NCI-H510A treated with DMSO at 0.1 percent for 48 hours (cell line): ENCODE measurements at regions not wholly inside any gene's neighbourhood (a gene's known extent, or its start where the extent isn't known, plus 50 kb on each side); places are given as distances from the start of the nearest gene placed in this dataset.
"Not testable (repeated sequence)": the region's sequence is repeated elsewhere in the genome, so short reads cannot be mapped to it uniquely, and the experiment has no call there.

Source experiments
- DNase-seq: peaks from one replicate; lab custom pipeline; 2025; lab: John Stamatoyannopoulos, UW

GRCh38 chr13:18238586-18238985 lies 943.0 kb downstream of the TUBA3C start:
- not testable (repeated sequence) for DNase-seq

DNA sequence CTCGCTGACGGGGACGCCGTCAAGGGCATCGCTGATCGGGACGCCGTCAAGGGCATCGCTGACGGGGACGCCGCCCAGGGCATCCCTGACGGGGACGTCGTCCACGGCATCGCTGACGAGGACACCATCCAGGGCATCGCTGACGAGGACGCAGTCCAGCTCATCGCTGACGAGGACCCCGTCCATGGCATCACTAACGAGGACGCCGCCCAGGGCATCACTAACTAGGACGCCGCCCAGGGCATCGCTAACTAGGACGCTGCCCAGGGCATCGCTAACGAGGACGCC lies 945.2 kb downstream of the TUBA3C start:
- no peak for DNase-seq

- DNase-seq, result no peak
Measured at GRCh38 chr13:18235756-18236527, 945.7 kb downstream of the TUBA3C start.

- no peak for DNase-seq
Measured at GRCh38 chr13:18235172-18235571, 946.5 kb downstream of the TUBA3C start.

DNA sequence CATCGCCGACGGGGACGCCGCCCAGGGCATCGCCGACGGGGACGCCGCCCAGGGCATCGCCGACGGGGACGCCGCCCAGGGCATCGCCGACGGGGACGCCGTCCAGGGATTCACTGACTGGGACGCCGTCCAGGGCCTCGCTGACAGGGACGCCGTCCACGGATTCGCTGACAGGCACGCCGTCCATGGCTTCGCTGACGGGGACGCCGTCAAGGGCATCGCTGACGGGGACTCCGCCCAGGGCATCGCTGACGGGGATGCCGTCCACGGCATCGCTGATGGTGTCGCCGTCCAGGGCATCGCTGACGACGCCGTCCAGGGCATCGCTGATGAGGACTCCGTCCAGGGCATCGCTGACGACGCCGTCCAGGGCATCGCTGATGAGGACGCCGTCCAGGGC lies 947.2 kb downstream of the TUBA3C start:
- not testable (repeated sequence) for DNase-seq

DNA sequence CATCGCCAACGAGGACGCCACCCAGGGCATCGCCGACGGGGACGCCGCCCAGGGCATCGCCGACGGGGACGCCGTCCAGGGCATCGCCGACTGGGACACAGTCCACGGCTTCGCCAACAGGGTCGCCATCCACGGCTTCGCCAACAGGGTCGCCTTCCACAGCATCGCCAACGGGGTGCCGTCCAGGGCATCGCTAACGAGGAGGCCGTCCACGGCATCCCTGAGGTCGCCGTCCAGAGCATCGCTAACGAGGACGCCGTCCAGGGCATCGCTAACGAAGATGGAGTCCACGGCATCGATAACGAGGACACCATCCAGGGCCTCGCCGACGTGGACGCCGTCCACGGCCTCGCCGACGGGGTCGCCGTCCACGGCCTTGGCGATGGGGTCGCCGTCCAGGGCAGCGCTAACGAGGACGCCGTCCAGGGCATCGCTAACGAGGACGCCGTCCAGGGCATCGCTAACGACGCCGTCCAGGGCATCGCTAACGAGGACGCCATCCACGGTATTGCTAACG lies 947.8 kb downstream of the TUBA3C start:
- no peak for DNase-seq

- DNase-seq, result no peak
Measured at GRCh38 chr13:18232994-18233782, 948.4 kb downstream of the TUBA3C start.

- no peak for DNase-seq
Measured at GRCh38 chr13:18232298-18232993, 949.2 kb downstream of the TUBA3C start.

DNA sequence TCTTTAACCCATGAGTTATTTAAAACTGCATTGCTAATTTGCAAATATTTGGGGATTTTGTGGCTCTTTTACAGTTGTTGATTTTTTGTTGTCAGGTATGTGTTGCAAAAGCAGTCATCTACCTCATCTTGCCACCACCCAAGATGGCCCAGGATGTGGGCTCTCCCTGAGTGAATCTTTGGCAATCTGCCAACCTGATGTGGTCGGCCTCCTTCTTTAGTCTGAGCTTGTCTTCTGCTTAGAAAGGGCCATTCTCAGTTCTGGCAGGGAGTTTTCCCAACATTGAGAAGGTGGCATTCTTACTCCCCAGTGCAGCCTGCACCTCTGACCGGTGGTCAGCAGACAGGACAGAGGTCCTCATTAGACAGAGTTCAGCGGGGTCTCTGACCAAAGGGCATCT lies 957.2 kb downstream of the TUBA3C start:
- not testable (repeated sequence) for DNase-seq

DNA sequence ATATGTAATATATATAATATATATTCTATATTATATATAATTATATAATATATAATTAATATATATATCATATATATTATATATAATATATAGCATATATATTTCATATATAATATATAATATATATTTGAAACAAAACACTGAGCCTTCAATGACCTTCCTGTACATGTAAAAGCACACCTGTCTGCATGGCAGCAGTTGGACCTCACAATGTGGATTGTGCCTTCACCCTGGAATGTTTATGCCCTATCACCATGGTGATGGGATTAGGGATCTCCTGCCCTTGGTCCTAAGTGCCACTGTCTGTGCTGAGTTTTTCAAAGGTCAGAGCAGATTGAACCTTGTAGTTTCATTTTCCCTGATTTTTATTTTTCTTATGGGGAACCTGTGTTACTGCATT lies 966.9 kb downstream of the TUBA3C start:
- DNase-seq, result not testable (repeated sequence)

DNA sequence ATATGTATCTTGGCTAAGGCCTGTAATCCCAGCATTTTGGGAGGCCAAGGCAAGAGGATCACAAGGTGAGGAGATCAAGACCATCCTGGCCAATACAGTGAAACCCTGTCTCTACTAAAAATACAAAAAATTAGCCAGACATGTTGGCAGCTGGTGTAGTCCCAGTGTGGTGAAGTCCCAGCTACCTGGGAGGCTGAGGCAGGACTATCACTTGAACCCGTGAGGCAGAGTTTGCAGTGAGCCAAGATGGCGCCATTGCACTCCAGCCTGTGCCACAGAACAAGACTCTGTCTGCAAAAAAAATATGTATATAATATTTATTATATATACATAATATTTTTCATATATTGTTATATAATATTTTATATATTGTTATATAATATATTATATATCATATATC lies 968.1 kb downstream of the TUBA3C start:
- DNase-seq, result not testable (repeated sequence)

- no peak for DNase-seq
Measured at GRCh38 chr13:18212873-18213272, 968.8 kb downstream of the TUBA3C start.

DNA sequence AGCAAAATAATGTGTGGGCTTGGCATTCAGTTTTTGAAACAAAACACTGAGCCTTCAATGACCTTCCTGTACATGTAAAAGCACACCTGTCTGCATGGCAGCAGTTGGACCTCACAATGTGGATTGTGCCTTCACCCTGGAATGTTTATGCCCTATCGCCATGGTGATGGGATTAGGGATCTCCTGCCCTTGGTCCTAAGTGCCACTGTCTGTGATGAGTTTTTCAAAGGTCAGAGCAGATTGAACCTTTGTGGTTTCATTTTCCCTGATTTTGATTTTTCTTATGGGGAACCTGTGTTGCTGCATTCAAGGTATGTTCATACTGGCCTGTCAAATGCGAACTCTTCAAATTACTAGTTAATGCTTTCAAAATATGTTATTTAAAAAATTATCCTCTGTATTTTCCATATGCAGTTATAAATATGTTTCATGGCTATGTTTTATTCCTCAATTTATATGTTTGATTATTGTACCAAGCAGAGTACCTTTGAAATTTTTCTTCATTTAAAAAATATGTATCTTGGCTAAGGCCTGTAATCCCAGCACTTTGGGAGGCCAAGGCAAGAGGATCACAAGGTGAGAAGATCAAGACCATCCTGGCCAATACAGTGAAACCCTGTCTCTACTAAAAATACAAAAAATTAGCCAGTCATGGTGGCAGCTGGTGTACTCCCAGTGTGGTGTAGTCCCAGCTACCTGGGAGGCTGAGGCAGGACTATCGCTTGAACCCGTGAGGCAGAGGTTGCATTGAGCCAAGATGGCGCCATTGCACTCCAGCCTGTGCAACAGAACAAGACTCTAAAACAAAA lies 969.7 kb downstream of the TUBA3C start:
- not testable (repeated sequence) for DNase-seq

DNA sequence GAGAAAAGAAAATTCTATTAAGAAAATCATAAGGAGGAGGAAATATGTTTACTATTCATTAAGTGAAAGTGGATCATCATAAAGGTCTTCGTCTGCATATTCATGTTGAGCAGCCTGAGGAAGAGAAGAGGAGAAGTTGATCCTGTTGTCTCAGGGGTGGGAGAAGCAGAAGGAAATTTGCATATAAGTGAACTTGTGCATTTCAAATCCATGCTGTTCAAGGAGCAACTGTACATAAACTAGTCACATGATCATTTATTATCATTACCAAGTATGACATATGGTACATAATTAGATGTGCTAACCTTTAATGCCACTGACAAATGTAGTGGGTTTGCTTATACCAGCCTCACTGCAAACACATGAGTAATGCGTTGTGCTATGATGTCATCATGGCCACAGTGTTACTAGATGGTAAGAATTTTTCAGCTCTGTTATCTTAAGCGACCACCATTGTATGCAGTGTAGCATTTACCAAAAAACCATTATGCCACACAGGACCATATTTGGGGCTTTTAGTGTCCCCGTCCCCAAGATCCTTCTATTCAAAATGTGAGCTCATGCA lies 976.9 kb downstream of the TUBA3C start:
- DNase-seq, result not testable (repeated sequence)

DNA sequence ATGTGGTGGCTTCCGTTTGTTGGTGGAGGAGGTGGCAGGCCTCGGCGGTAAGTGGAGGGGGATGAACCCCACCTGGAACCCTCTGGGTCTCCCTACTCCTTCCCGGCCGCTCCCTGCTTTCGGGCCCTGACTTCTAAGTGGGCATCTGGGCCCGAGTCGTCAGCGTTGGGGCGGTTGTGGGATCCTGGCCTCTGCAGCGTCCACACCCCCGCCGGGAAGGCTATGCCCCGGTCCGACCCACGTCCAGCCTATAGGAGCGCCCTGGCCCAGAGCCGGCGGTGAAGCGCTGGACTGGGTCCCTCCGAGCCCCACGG lies 986.3 kb downstream of the TUBA3C start:
- DNase-seq, result not testable (repeated sequence)

DNA sequence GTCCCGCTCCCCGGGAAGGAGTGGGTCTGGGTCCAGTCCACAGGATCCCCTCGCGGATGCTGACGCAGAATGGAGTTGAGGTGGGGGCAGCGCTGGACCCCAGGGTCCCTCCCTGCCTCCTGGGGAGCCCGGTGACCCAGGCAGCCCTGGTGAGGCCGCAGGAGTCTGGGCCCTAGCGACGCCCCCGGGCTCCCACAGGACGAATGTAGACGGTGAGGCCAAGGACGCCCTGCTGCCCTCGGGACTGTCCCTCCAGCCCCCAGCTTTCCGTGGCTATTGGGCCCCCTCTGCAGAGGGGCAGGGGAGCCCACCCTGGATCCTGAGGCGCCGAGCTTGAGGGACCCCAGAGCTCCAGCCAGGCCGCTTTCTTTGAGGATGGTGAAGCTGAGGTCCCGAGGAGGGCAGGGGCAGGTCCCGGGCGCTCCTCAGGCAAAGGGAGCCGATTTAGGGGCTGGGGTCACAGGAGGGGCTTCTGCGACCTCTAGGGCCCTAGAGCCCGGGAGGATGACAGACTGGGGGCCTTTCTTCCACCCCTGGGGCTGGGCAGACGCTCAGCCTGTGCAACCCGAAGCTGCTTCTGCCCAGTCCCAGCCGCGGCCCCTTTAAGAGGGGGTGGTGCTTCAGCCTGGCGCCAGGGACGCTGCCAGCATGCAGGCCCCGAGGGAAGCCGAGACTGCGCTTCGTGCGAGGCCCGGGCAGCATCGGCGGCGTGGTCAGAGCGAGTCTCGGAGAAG lies 986.8 kb downstream of the TUBA3C start:
- DNase-seq, result not testable (repeated sequence)

GRCh38 chr13:18194104-18194503 lies 987.5 kb downstream of the TUBA3C start:
- DNase-seq, result not testable (repeated sequence)
